ENCODE measurements at regions not wholly inside any gene's neighbourhood (a gene's known extent, or its start where the extent isn't known, plus 50 kb on each side); places are given as distances from the start of the nearest gene placed in this dataset.

GRCh38 chr1:219415915-219416314 lies 197.0 kb downstream of the ZC3H11B start:
- TF ChIP-seq, protein P1, sequence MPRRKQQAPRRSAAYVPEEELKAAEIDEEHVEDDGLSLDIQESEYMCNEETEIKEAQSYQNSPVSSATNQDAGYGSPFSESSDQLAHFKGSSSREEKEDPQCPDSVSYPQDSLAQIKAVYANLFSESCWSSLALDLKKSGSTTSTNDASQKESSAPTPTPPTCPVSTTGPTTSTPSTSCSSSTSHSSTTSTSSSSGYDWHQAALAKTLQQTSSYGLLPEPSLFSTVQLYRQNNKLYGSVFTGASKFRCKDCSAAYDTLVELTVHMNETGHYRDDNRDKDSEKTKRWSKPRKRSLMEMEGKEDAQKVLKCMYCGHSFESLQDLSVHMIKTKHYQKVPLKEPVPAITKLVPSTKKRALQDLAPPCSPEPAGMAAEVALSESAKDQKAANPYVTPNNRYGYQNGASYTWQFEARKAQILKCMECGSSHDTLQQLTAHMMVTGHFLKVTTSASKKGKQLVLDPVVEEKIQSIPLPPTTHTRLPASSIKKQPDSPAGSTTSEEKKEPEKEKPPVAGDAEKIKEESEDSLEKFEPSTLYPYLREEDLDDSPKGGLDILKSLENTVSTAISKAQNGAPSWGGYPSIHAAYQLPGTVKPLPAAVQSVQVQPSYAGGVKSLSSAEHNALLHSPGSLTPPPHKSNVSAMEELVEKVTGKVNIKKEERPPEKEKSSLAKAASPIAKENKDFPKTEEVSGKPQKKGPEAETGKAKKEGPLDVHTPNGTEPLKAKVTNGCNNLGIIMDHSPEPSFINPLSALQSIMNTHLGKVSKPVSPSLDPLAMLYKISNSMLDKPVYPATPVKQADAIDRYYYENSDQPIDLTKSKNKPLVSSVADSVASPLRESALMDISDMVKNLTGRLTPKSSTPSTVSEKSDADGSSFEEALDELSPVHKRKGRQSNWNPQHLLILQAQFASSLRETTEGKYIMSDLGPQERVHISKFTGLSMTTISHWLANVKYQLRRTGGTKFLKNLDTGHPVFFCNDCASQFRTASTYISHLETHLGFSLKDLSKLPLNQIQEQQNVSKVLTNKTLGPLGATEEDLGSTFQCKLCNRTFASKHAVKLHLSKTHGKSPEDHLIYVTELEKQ (tag by site-specific recombination; IDR thresholded peaks at IDR 0.05; ENCODE audit: borderline replicate concordance), result no peak
- TF ChIP-seq ZNF138 (tag by site-specific recombination; IDR thresholded peaks at IDR 0.05; ENCODE audit: borderline replicate concordance) (no peak), ZNF302 (tag by site-specific recombination; IDR thresholded peaks at IDR 0.05; ENCODE audit: low read depth) (no peak), ZNF354C (tag by site-specific recombination; IDR thresholded peaks at IDR 0.05; ENCODE audit: borderline replicate concordance, low read depth) (no peak), PRDM2 (tag by site-specific recombination; IDR thresholded peaks at IDR 0.05; ENCODE audit: borderline replicate concordance) (no peak), BCL11A (tag by site-specific recombination; IDR thresholded peaks at IDR 0.05; ENCODE audit: low read depth) (no peak)
